HG02759 (cell line): ENCODE measurements at regions not wholly inside any gene's neighbourhood (a gene's known extent, or its start where the extent isn't known, plus 50 kb on each side); places are given as distances from the start of the nearest gene placed in this dataset.

Experiments
- ATAC-seq: cut with Tn5 transposase; IDR thresholded peaks from one replicate; pipeline ENCODE4 v1.9.1; 2021; ENCODE audit warnings: mild to moderate bottlenecking, moderate library complexity; ENCODE audit not compliant: unreplicated experiment

DNA sequence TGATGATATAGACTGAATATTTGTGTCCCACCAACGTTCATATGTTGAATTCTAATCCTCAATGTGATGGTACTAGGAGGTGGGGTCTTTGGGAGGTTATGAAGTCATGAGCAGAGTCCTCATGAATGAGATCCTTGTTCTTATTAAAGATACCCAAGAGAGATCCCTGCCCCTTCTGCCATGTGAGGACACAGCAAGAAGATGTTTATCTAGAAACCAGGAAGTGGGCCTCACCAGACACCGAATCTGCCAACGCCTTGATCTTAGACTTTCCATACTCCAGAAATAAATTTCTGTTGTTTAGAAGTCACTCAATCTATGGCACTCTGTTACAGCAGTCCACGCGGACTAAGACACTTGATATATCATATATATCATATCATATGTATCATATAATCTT is 67.7 kb upstream of the GCM1 start:
- no peak for ATAC-seq

DNA sequence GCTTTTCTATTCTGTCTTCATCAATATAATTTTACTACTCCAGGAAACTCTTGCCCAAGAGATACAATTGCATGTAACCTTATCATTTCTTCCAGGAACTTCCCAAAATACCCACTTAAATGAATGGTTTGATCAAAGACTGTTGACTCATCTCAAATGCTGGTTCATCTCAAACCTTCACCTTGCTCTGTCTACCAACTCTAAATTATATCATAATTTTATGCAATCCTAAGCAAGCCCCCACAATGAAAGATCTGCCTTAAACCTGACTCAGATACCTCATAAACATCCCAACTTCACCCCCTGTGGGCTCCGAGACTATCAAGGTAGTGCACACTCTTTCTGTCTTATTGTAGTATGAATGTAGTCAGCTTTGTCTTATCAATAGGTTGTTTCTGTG is 65.5 kb upstream of the GCM1 start:
- ATAC-seq = no peak

DNA sequence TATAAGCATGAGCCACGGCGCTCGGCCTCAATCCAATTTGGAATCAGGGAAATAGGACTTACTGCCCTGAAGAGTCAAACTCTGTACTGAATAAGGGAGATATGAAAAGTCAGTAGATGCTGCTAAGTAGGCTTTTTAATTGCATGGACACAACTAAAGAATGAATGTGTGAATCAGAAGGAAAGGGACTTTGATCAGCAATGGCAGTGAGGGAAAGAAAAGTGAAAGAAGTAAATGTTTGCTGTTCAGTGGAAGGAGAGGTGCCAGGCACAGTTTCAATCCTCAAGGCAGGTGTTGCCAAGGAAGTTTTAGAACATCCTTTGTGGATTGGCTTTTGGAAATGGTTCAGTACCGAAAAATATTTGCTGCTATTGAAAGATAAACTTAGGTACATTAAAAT is 62.2 kb upstream of the GCM1 start:
- ATAC-seq = no peak

DNA sequence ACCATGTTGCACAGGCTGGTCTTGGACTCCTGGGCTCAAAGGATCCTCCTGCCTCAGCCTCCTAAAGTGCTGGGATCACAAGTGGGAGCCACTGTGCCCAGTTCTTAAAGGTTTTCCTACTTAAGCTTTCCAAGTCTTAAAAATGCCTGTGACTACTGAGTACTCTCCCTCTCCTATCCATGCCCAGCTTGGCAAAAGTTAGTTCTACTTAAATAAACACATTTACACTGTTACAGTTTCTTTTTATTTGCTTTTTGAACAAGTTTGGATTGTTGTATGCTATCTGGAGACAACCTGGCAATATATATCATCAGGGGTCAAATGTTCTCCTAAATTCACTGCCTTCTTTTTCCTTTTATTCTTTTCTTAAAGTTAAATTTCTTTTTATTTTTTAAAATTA is 61.0 kb upstream of the GCM1 start:
- ATAC-seq = no peak

DNA sequence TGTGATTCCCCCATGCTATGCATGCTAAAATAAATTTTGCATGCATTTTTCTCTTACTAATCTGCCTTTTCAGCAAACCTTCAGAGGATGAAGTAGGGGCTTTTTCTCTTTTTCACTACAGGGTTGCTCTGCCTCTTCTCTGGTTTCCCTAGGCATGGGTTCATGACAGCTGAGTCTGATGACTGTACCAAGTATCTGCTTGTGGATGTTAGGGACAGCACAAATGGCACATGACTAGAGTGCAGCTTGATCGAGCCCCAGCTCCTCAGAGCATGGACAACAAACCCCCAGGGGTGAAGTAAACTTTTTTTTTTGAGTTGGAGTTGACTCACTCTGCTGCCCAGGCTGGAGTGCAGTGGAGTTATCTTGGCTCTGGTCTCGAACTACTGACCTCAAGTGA is 57.1 kb upstream of the GCM1 start:
- ATAC-seq = no peak

DNA sequence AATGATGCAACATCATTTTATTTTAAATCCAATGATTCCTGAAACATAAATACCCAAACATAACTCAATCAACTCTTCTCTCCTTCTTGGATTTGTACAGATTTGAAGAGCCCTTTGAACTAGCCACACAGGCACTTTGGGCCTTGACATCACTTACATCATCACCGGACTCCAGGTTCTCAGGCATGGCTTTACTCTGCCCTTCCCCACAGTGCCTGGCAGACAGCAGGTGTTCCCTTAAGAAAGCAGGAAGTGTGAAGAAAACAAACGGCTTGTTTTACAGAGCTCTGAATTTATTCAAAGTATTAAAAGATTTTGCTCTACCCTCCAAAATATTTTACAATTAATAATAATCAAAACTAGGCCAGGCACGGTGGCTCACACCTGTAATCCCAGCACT is 54.8 kb upstream of the GCM1 start:
- ATAC-seq = no peak

DNA sequence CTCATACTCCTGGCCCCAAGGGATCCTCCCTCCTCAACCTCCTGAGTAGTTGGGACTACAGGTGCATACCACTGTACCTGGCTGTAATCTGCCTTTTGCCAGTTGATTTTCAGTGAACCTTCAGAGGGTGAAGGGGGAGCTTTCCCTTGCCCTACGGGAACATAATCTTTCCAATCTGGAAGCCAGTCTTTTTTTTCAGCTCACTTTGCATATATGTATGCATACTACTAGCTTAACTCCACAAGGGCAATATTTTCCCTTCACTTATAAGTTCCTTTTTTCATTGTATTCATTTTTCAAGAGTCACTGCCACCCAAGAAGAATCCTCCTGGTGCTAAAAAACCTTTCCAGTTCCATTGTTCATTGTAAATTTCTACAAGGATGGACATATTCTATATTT is 53.4 kb upstream of the GCM1 start:
- no peak for ATAC-seq

DNA sequence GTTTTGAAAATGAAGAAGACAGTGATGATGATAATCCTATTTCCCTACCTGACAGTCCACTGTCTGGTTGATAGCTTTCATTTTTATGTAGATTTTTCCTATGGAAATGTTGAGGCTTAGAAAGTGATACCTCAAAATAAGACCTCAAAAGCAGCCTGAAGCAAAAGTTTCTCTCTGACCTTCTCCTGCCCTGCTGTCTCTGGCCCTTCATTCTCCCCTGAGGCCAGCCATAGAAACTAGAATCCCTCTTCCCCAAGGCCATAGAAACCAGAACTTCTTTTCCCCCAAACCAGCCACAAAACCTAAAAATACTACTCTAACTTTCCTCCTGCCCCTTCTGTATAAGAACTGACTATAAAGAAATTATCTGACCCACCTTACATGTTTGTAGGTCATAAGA is 52.6 kb upstream of the GCM1 start:
- ATAC-seq = peak; percentile 31

DNA sequence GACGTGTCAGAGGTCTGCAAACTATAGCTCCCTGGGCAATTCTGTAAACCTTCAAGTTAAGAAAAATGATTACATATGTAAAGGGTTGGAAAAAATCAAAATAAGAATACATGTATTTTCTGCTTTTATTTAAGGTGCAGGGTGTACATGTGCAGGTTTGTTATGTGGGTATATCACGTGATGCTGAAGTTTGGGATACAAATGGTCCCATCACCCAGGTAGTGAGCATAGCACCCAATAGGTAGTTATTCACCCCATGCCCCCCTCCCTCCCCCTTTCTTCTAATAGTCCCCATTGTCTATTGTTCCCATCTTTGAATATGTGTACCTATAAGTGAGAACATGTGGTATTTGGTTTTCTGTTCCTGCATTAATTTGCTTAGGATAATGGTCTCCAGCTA is 51.1 kb upstream of the GCM1 start:
- no peak for ATAC-seq

DNA sequence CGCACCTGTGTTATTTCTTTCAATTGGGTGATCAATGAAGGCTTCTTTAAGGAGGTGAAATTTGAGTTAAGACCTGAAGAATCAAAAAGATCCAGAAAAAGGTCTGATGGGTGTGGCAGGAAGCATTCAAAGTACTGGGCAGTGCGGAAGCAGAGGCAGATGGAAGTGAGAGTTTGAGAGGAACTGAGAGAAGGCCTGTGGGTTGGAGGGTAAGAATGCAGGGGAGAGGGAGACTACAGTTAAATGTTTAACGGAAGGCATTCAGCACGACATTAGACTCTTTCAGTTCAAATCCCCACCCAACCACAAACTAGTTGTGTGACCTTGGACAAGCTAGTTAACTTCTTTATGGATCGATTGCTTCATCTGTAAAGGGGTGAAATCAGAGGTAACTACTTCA is 50.5 kb upstream of the GCM1 start:
- ATAC-seq = peak; percentile 96
